ENCODE measurements at regions not wholly inside any gene's neighbourhood (a gene's known extent, or its start where the extent isn't known, plus 50 kb on each side); places are given as distances from the start of the nearest gene placed in this dataset.

- Histone ChIP-seq H3K4me3 (ENCODE audit: low read depth, low read length) (no peak overlapping the region), H3K27ac (ENCODE audit: low read depth, low read length) (no peak overlapping the region), H3K36me3 (ENCODE audit: control insufficient read depth, insufficient read depth, low read length) (no peaks in the 10 kb centered on the region), H3K9ac (ENCODE audit: low read length) (no peak overlapping the region), H3K4me1 (ENCODE audit: control insufficient read depth, insufficient read depth, low read length) (no peaks in the 10 kb centered on the region), H3K27me3 (ENCODE audit: control insufficient read depth, insufficient read depth, low read length) (no peaks in the 10 kb centered on the region), H3K9me3 (ENCODE audit: control insufficient read depth, insufficient read depth, low read depth, low read length) (no peaks in the 10 kb centered on the region)
These were observed 2085.4 kb downstream of the ARAP2 start for GRCh38 chr4:34158878-34159277.

GRCh38 chr4:34170946-34171345 lies 2073.4 kb downstream of the ARAP2 start:
- Histone ChIP-seq H3K9ac (ENCODE audit: low read length) (no peak overlapping the region), H3K27me3 (ENCODE audit: control insufficient read depth, insufficient read depth, low read length) (no peaks in the 10 kb centered on the region), H3K36me3 (ENCODE audit: control insufficient read depth, insufficient read depth, low read length) (no peaks in the 10 kb centered on the region), H3K27ac (ENCODE audit: low read depth, low read length) (no peak overlapping the region), H3K9me3 (ENCODE audit: control insufficient read depth, insufficient read depth, low read depth, low read length) (no peaks in the 10 kb centered on the region), H3K4me3 (ENCODE audit: low read depth, low read length) (no peak overlapping the region), H3K4me1 (ENCODE audit: control insufficient read depth, insufficient read depth, low read length) (no peaks in the 10 kb centered on the region)

GRCh38 chr4:34176609-34177008 lies 2067.7 kb downstream of the ARAP2 start:
- Histone ChIP-seq H3K27ac (ENCODE audit: low read depth, low read length) (no peak overlapping the region), H3K4me1 (ENCODE audit: control insufficient read depth, insufficient read depth, low read length) (no peaks in the 10 kb centered on the region), H3K9me3 (ENCODE audit: control insufficient read depth, insufficient read depth, low read depth, low read length) (peaks cover 4% of the 10 kb centered on the region; the same call in 1 of the 2 replicates), H3K4me3 (ENCODE audit: low read depth, low read length) (no peak overlapping the region), H3K36me3 (ENCODE audit: control insufficient read depth, insufficient read depth, low read length) (no peaks in the 10 kb centered on the region), H3K9ac (ENCODE audit: low read length) (no peak overlapping the region), H3K27me3 (ENCODE audit: control insufficient read depth, insufficient read depth, low read length) (no peaks in the 10 kb centered on the region)

- Histone ChIP-seq H3K4me3 (ENCODE audit: low read depth, low read length) (no peak overlapping the region), H3K9ac (ENCODE audit: low read length) (no peak overlapping the region), H3K4me1 (ENCODE audit: control insufficient read depth, insufficient read depth, low read length) (no peaks in the 10 kb centered on the region), H3K9me3 (ENCODE audit: control insufficient read depth, insufficient read depth, low read depth, low read length) (peaks cover 4% of the 10 kb centered on the region; the same call in 1 of the 2 replicates), H3K27ac (ENCODE audit: low read depth, low read length) (no peak overlapping the region), H3K27me3 (ENCODE audit: control insufficient read depth, insufficient read depth, low read length) (no peaks in the 10 kb centered on the region), H3K36me3 (ENCODE audit: control insufficient read depth, insufficient read depth, low read length) (no peaks in the 10 kb centered on the region)
These were observed 2065.8 kb downstream of the ARAP2 start for GRCh38 chr4:34178476-34178875.

GRCh38 chr4:34181311-34181841 lies 2062.9 kb downstream of the ARAP2 start:
- peaks cover 23% of the 10 kb centered on the region for H3K4me1 ChIP-seq (ENCODE audit: control insufficient read depth, insufficient read depth, low read length)
- no peaks in the 10 kb centered on the region for H3K27me3 ChIP-seq (ENCODE audit: control insufficient read depth, insufficient read depth, low read length)
- H3K9ac ChIP-seq (ENCODE audit: low read length), result no peak overlapping the region
- H3K4me3 ChIP-seq (ENCODE audit: low read depth, low read length), result no peak overlapping the region
- H3K36me3 ChIP-seq (ENCODE audit: control insufficient read depth, insufficient read depth, low read length), result no peaks in the 10 kb centered on the region
- H3K27ac ChIP-seq (ENCODE audit: low read depth, low read length), result no peak overlapping the region
- peaks cover 4% of the 10 kb centered on the region; the same call in 1 of the 2 replicates for H3K9me3 ChIP-seq (ENCODE audit: control insufficient read depth, insufficient read depth, low read depth, low read length)

- Histone ChIP-seq H3K9me3 (ENCODE audit: control insufficient read depth, insufficient read depth, low read depth, low read length) (no peaks in the 10 kb centered on the region), H3K4me1 (ENCODE audit: control insufficient read depth, insufficient read depth, low read length) (peaks cover 28% of the 10 kb centered on the region), H3K36me3 (ENCODE audit: control insufficient read depth, insufficient read depth, low read length) (no peaks in the 10 kb centered on the region), H3K4me3 (ENCODE audit: low read depth, low read length) (no peak overlapping the region), H3K9ac (ENCODE audit: low read length) (no peak overlapping the region), H3K27ac (ENCODE audit: low read depth, low read length) (no peak overlapping the region), H3K27me3 (ENCODE audit: control insufficient read depth, insufficient read depth, low read length) (no peaks in the 10 kb centered on the region)
These were observed 2062.4 kb downstream of the ARAP2 start for GRCh38 chr4:34181891-34182290.

- Histone ChIP-seq H3K4me3 (ENCODE audit: low read depth, low read length) (no peak overlapping the region), H3K9me3 (ENCODE audit: control insufficient read depth, insufficient read depth, low read depth, low read length) (no peaks in the 10 kb centered on the region), H3K27me3 (ENCODE audit: control insufficient read depth, insufficient read depth, low read length) (no peaks in the 10 kb centered on the region), H3K4me1 (ENCODE audit: control insufficient read depth, insufficient read depth, low read length) (peaks cover 32% of the 10 kb centered on the region), H3K27ac (ENCODE audit: low read depth, low read length) (no peak overlapping the region), H3K9ac (ENCODE audit: low read length) (no peak overlapping the region), H3K36me3 (ENCODE audit: control insufficient read depth, insufficient read depth, low read length) (no peaks in the 10 kb centered on the region)
These were observed 2062.0 kb downstream of the ARAP2 start for GRCh38 chr4:34182306-34182705.

GRCh38 chr4:34183926-34184325 lies 2060.4 kb downstream of the ARAP2 start:
- Histone ChIP-seq H3K9me3 (ENCODE audit: control insufficient read depth, insufficient read depth, low read depth, low read length) (no peaks in the 10 kb centered on the region), H3K4me1 (ENCODE audit: control insufficient read depth, insufficient read depth, low read length) (peaks cover 32% of the 10 kb centered on the region), H3K4me3 (ENCODE audit: low read depth, low read length) (no peak overlapping the region), H3K36me3 (ENCODE audit: control insufficient read depth, insufficient read depth, low read length) (no peaks in the 10 kb centered on the region), H3K27me3 (ENCODE audit: control insufficient read depth, insufficient read depth, low read length) (no peaks in the 10 kb centered on the region), H3K9ac (ENCODE audit: low read length) (no peak overlapping the region), H3K27ac (ENCODE audit: low read depth, low read length) (no peak overlapping the region)

GRCh38 chr4:34187056-34187455 lies 2057.3 kb downstream of the ARAP2 start:
- H3K4me3 ChIP-seq (ENCODE audit: low read depth, low read length), result no peak overlapping the region
- no peak overlapping the region for H3K27ac ChIP-seq (ENCODE audit: low read depth, low read length)
- H3K9me3 ChIP-seq (ENCODE audit: control insufficient read depth, insufficient read depth, low read depth, low read length), result no peaks in the 10 kb centered on the region
- no peaks in the 10 kb centered on the region for H3K27me3 ChIP-seq (ENCODE audit: control insufficient read depth, insufficient read depth, low read length)
- no peak overlapping the region for H3K9ac ChIP-seq (ENCODE audit: low read length)
- no peaks in the 10 kb centered on the region for H3K36me3 ChIP-seq (ENCODE audit: control insufficient read depth, insufficient read depth, low read length)
- peaks cover 32% of the 10 kb centered on the region for H3K4me1 ChIP-seq (ENCODE audit: control insufficient read depth, insufficient read depth, low read length)

- H3K4me1 ChIP-seq (ENCODE audit: control insufficient read depth, insufficient read depth, low read length), result 0 out of 2 replicates have a peak, but pooled peaks cover 8% of the 10 kb centered on the region
- H3K27ac ChIP-seq (ENCODE audit: low read depth, low read length), result no peak overlapping the region
- no peak overlapping the region for H3K4me3 ChIP-seq (ENCODE audit: low read depth, low read length)
- no peaks in the 10 kb centered on the region for H3K9me3 ChIP-seq (ENCODE audit: control insufficient read depth, insufficient read depth, low read depth, low read length)
- no peaks in the 10 kb centered on the region for H3K36me3 ChIP-seq (ENCODE audit: control insufficient read depth, insufficient read depth, low read length)
- H3K9ac ChIP-seq (ENCODE audit: low read length), result no peak overlapping the region
- H3K27me3 ChIP-seq (ENCODE audit: control insufficient read depth, insufficient read depth, low read length), result no peaks in the 10 kb centered on the region
These were observed 2052.9 kb downstream of the ARAP2 start for GRCh38 chr4:34191443-34191842.

GRCh38 chr4:34193451-34194154 lies 2050.7 kb downstream of the ARAP2 start:
- H3K9ac ChIP-seq (ENCODE audit: low read length), result no peak overlapping the region
- H3K27me3 ChIP-seq (ENCODE audit: control insufficient read depth, insufficient read depth, low read length), result no peaks in the 10 kb centered on the region
- no peaks in the 10 kb centered on the region for H3K4me1 ChIP-seq (ENCODE audit: control insufficient read depth, insufficient read depth, low read length)
- H3K9me3 ChIP-seq (ENCODE audit: control insufficient read depth, insufficient read depth, low read depth, low read length), result no peaks in the 10 kb centered on the region
- H3K4me3 ChIP-seq (ENCODE audit: low read depth, low read length), result no peak overlapping the region
- H3K36me3 ChIP-seq (ENCODE audit: control insufficient read depth, insufficient read depth, low read length), result no peaks in the 10 kb centered on the region
- H3K27ac ChIP-seq (ENCODE audit: low read depth, low read length), result no peak overlapping the region
